ENCODE measurements at regions not wholly inside any gene's neighbourhood (a gene's known extent, or its start where the extent isn't known, plus 50 kb on each side); places are given as distances from the start of the nearest gene placed in this dataset.

DNA sequence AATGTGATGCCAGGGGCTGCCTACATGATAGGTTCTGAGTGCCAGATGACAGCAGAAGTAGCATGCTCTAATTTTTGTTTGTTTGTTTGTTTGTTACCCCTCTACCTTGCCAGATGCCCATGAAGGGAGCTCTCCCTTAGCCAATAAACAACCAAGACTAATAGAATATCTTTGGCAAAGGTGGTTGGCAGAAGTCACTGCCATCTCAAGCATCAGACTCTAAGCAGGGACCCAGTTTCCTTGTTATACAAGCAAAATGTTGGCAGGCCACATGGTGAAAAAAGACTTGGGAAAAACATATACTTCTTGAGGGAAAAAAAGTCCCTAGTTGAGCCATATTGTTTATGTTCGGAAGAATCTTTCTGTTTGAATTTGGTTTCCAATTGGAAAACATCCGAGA, 609.0 kb upstream of the CFAP20DC start:
- H3K4me1 ChIP-seq = peaks cover 7 to 19% of the 10 kb centered on the region in 2 donors
- DNase-seq (no peak), ATAC-seq (no peak)
- no peak overlapping the region for H3K4me3 ChIP-seq
- no peaks in the 10 kb centered on the region for H3K9me3 ChIP-seq
- intact Hi-C loops (cut with DNase I) = no loop called here
- H3K36me3 ChIP-seq = no peaks in the 10 kb centered on the region
- H3K27ac ChIP-seq = no peak overlapping the region
- no peaks in the 10 kb centered on the region for H3K27me3 ChIP-seq
- TF ChIP-seq, protein P1, sequence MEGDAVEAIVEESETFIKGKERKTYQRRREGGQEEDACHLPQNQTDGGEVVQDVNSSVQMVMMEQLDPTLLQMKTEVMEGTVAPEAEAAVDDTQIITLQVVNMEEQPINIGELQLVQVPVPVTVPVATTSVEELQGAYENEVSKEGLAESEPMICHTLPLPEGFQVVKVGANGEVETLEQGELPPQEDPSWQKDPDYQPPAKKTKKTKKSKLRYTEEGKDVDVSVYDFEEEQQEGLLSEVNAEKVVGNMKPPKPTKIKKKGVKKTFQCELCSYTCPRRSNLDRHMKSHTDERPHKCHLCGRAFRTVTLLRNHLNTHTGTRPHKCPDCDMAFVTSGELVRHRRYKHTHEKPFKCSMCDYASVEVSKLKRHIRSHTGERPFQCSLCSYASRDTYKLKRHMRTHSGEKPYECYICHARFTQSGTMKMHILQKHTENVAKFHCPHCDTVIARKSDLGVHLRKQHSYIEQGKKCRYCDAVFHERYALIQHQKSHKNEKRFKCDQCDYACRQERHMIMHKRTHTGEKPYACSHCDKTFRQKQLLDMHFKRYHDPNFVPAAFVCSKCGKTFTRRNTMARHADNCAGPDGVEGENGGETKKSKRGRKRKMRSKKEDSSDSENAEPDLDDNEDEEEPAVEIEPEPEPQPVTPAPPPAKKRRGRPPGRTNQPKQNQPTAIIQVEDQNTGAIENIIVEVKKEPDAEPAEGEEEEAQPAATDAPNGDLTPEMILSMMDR (IDR thresholded peaks at IDR 0.05) = no peak

DNA sequence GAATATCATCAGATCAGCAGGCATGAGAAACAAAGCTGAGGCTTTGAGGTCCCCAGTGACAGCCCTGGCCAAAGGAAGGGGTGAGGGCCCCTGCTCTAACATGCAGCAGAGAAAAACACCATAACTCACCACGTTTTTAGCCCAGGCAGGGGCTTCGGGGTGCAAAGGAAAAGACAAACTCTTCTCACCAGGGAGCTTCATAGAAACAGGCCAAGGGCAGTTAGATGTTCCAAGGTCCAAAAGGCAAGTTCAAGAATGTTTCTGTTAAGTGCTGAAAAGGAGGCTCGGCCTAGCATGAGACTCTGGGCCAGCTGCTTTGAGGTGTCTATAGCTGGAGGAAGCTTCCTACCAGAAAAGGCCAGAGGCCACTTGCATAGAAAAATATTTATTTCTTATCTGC, 608.4 kb upstream of the CFAP20DC start:
- Histone ChIP-seq H3K36me3 (no peaks in the 10 kb centered on the region), H3K4me3 (no peak overlapping the region), H3K9me3 (no peaks in the 10 kb centered on the region), H3K27me3 (no peaks in the 10 kb centered on the region), H3K4me1 (peaks cover 7 to 25% of the 10 kb centered on the region in 2 donors), H3K27ac (no peak overlapping the region)
- DNase-seq = no peak
- ATAC-seq = no peak
- intact Hi-C loops (cut with DNase I) = no loop called here
- TF ChIP-seq, protein P1 (IDR thresholded peaks at IDR 0.05) = no peak

GRCh38 chr3:59655418-59656015, 605.7 kb upstream of the CFAP20DC start:
- H3K27ac ChIP-seq = no peak overlapping the region
- no peaks in the 10 kb centered on the region for H3K36me3 ChIP-seq
- intact Hi-C loops (cut with DNase I) = no loop called here
- ATAC-seq = no peak
- no peak overlapping the region for H3K4me3 ChIP-seq
- TF ChIP-seq, protein P1 (IDR thresholded peaks at IDR 0.05) = no peak
- H3K27me3 ChIP-seq = no peaks in the 10 kb centered on the region
- peaks cover 7 to 19% of the 10 kb centered on the region in 2 donors for H3K4me1 ChIP-seq
- H3K9me3 ChIP-seq = peaks cover 0 to 3% of the 10 kb centered on the region in 2 donors
- DNase-seq = no peak

DNA sequence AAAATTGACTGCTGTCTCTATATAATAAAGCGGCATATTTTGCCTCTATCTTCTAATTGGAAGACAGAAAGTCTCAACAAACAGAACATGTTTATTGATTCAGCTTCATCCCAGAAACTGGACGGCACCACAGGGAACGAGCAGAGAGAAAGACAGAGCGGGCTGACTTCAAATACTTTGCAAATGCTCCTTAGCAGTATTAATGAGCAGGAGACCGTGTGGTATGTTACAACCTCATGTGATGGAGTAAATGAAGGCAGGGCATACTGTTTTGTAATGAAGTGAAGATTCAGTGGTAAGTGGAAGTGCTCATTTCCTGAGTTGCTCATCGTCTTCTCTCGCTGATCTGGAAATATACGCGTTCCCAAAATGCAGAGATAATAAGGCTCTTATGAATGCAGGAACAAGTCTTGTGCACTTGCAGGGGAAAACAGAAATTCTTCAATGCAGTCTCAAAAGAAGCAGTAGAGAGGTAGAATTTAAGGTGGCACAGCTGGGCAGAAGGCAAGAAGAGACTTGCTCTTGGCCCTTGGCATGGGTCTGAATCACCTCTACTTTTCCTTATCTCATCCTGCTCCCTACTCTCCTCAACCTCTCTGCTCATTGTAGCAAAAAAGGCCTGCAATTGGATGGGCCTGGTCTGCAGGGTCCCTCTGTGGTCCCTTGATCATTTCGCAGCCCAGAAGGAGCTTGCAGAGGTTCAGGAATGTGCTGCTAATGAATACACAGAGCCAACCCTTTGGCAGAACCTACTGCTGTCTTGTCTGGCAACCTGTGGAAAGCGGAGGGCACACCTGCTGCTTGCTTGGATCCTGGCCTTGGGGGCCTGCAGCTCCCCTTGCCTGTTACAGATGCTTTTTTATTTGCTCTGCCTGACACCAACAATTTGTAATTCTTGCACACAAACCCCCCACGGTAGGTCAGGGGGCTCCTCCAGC, 604.9 kb upstream of the CFAP20DC start:
- Histone ChIP-seq H3K27ac (peak overlapping the region in 1 of 2 donors; percentile 42), H3K36me3 (no peaks in the 10 kb centered on the region), H3K9me3 (peaks cover 0 to 5% of the 10 kb centered on the region in 2 donors), H3K27me3 (no peaks in the 10 kb centered on the region), H3K4me3 (no peak overlapping the region), H3K4me1 (peaks cover 3 to 19% of the 10 kb centered on the region in 2 donors)
- intact Hi-C loops (cut with DNase I) = no loop called here
- ATAC-seq (no peak), DNase-seq (no peak)
- TF ChIP-seq, protein P1 (IDR thresholded peaks at IDR 0.05) = no peak

DNA sequence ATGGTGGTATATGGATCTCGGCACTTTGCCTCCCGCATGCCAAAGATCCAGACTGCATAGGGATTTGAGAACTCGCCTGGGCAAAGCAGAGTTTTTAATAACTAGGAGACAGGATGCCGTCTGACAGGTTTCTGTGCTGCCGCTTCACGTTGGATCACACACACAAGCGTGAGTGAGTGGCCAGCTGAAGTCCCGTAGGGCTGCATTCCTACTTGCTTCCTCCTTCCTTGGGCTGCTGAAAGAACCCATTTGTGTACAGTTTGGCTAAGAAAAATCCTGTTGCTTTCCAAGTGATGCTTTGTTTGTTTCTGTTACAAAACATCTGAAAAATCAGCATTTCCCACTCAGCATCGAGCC, 604.3 kb upstream of the CFAP20DC start:
- TF ChIP-seq, protein P1 (IDR thresholded peaks at IDR 0.05) = no peak
- H3K36me3 ChIP-seq = no peaks in the 10 kb centered on the region
- H3K27ac ChIP-seq = peak overlapping the region in 1 of 2 donors; percentile 42
- no peaks in the 10 kb centered on the region for H3K27me3 ChIP-seq
- H3K9me3 ChIP-seq = peaks cover 0 to 11% of the 10 kb centered on the region in 2 donors
- ATAC-seq = peak; percentile 93
- intact Hi-C loops (cut with DNase I) = no loop called here
- H3K4me3 ChIP-seq = no peak overlapping the region
- peak; percentile 49 to 72 (median 66) for DNase-seq
- peaks cover 0 to 19% of the 10 kb centered on the region in 2 donors for H3K4me1 ChIP-seq
